Smooth muscle cell (in vitro differentiated cells): ENCODE measurements at regions not wholly inside any gene's neighbourhood (a gene's known extent, or its start where the extent isn't known, plus 50 kb on each side); places are given as distances from the start of the nearest gene placed in this dataset.

Experiments used
- DNase-seq: peaks from one replicate; lab custom pipeline; 2025; ENCODE audit not compliant: unreplicated experiment; lab: John Stamatoyannopoulos, UW
- H2AFZ ChIP-seq: fragments of 200-600 bp; sonication (generic); 2 replicates; pipeline ENCODE4 v1.6.0; 2016; ENCODE audit warnings: antibody characterized with exemption, low read depth, mild to moderate bottlenecking
- H3F3A ChIP-seq: fragments of 200-600 bp; sonication (generic); 2 replicates; pipeline ENCODE4 v1.6.0; 2017; ENCODE audit warnings: antibody characterized with exemption, low read depth
- H3K27ac ChIP-seq: fragments of 200-600 bp; sonication (generic); 2 replicates; pipeline ENCODE4 v1.5.1; 2016; ENCODE audit warnings: low read depth, mild to moderate bottlenecking
- H3K27me3 ChIP-seq: fragments of 200-600 bp; sonication (generic); 2 replicates; pipeline ENCODE4 v1.6.1; 2016; ENCODE audit warnings: low read depth, mild to moderate bottlenecking
- H3K36me3 ChIP-seq: fragments of 200-600 bp; sonication (generic); 2 replicates; pipeline ENCODE4 v1.5.1; 2016; ENCODE audit warnings: low read depth
- H3K4me1 ChIP-seq: fragments of 200-600 bp; sonication (generic); 2 replicates; pipeline ENCODE4 v1.5.1; 2016; ENCODE audit warnings: low read depth
- H3K4me2 ChIP-seq: fragments of 200-600 bp; sonication (generic); 2 replicates; pipeline ENCODE4 v1.6.0; 2016; ENCODE audit warnings: mild to moderate bottlenecking
- H3K4me3 ChIP-seq: fragments of 200-600 bp; sonication (generic); 2 replicates; pipeline ENCODE4 v1.5.1; 2016; ENCODE audit warnings: mild to moderate bottlenecking
- H3K79me2 ChIP-seq: fragments of 200-600 bp; sonication (generic); 2 replicates; pipeline ENCODE4 v1.6.0; 2016; ENCODE audit warnings: low read depth, mild to moderate bottlenecking
- H3K9ac ChIP-seq: fragments of 200-600 bp; sonication (generic); 2 replicates; pipeline ENCODE4 v1.6.0; 2016; ENCODE audit warnings: low read depth
- H3K9me3 ChIP-seq: fragments of 200-600 bp; sonication (generic); replicated peaks from 2 replicates; pipeline ENCODE4 v1.5.1; 2016; ENCODE audit warnings: low read depth
- H4K20me1 ChIP-seq: fragments of 200-600 bp; sonication (generic); 2 replicates; pipeline ENCODE4 v1.6.0; 2016; ENCODE audit warnings: low read depth
- CTCF ChIP-seq: fragments of 200-600 bp; sonication (generic); IDR thresholded peaks from 2 replicates; pipeline ENCODE4 v1.5.1; 2017; ENCODE audit warnings: borderline replicate concordance, mild to moderate bottlenecking, antibody characterized with exemption; ENCODE audit not compliant: insufficient read depth, poor library complexity, severe bottlenecking
- WGBS: methylation state at CpG from one replicate; pipeline ENCODE4 v1.1.7; 2016; ENCODE audit warnings: low lambda C conversion rate; 5-methylcytosine and 5-hydroxymethylcytosine counted together

- Histone ChIP-seq H3K27ac (no peak overlapping the region), H3K4me1 (peaks cover 19% of the 10 kb centered on the region), H3K4me3 (no peak overlapping the region), H3F3A (no peaks in the 10 kb centered on the region), H4K20me1 (no peaks in the 10 kb centered on the region), H3K27me3 (no peaks in the 10 kb centered on the region), H3K9me3 (no peaks in the 10 kb centered on the region), H3K79me2 (no peaks in the 10 kb centered on the region), H3K36me3 (no peaks in the 10 kb centered on the region), H3K9ac (no peak overlapping the region), H2AFZ (no peak overlapping the region), H3K4me2 (peak overlapping the region; percentile 2)
- no peak for DNase-seq
- WGBS: 7% methylated on average over 1 of the region's 1 CpG
- TF ChIP-seq CTCF: no peak
Observed at GRCh38 chr11:92826136-92826535, 143.3 kb upstream of the MTNR1B start.

DNA sequence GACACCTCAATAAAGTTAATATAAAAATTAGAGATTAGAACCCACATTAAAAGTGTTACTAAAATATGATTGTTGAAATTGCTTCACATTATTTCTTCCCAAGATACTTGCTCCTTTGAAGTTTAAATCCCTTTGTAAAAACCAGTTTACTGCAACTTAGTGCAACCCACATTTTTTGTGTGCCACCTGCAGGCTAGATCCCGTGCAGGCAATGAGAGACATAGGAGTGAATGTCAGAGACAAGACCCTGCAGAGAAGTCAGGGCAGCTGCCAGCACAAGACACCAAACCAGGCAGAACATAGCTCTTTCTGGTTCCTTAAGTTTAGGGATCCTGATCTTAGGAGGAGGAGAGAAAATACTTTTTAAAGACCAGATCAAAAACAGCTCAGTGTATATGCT, 142.8 kb upstream of the MTNR1B start:
- H3K36me3 ChIP-seq: no peaks in the 10 kb centered on the region

DNA sequence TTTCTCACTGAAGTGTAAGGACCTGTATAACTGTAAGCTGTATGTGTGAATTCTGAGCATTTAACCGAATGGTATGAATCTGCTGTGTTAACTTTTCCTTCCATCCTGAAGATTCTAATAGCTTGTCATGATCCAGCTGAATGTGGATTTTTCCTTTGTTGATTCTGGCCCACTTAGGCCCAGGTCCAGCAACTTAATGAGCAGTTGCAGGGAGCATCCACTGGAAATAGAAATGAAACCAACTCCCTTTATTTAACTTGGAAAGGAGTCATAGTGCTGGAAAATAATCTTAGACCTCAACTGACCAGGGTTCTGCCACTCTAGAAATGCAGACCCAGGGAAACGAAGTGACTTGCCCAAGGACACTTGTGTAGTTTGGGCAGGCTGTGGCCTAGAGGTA, 142.3 kb upstream of the MTNR1B start:
- Histone ChIP-seq H4K20me1 (no peaks in the 10 kb centered on the region), H3K36me3 (no peaks in the 10 kb centered on the region), H3K79me2 (no peaks in the 10 kb centered on the region), H3K4me2 (no peak overlapping the region), H2AFZ (no peak overlapping the region), H3F3A (no peaks in the 10 kb centered on the region), H3K27ac (no peak overlapping the region), H3K27me3 (no peaks in the 10 kb centered on the region), H3K9me3 (no peaks in the 10 kb centered on the region), H3K4me3 (no peak overlapping the region), H3K4me1 (peaks cover 19% of the 10 kb centered on the region), H3K9ac (no peak overlapping the region)
- no peak for DNase-seq
- TF ChIP-seq CTCF: no peak
- WGBS: 98% methylated on average over 2 of the region's 2 CpGs

More for the DNA sequence above, 142.8 kb upstream of the MTNR1B start:
- WGBS: 88% methylated on average over 1 of the region's 1 CpG
- H3K4me1 ChIP-seq: peaks cover 19% of the 10 kb centered on the region
- no peaks in the 10 kb centered on the region for H3F3A ChIP-seq
- H3K27ac ChIP-seq: no peak overlapping the region
- no peak overlapping the region for H3K9ac ChIP-seq
- no peak overlapping the region for H3K4me3 ChIP-seq
- peak overlapping the region; percentile 2 for H3K4me2 ChIP-seq
- H3K79me2 ChIP-seq: no peaks in the 10 kb centered on the region
- DNase-seq: no peak
- no peaks in the 10 kb centered on the region for H3K9me3 ChIP-seq
- H2AFZ ChIP-seq: no peak overlapping the region
- no peaks in the 10 kb centered on the region for H3K27me3 ChIP-seq
- TF ChIP-seq CTCF: no peak
- no peaks in the 10 kb centered on the region for H4K20me1 ChIP-seq

- no peak overlapping the region for H3K4me2 ChIP-seq
- H3K27ac ChIP-seq: no peak overlapping the region
- H3K9me3 ChIP-seq: no peaks in the 10 kb centered on the region
- H3K36me3 ChIP-seq: no peaks in the 10 kb centered on the region
- H3K79me2 ChIP-seq: no peaks in the 10 kb centered on the region
- H3F3A ChIP-seq: no peaks in the 10 kb centered on the region
- WGBS: 3% methylated on average over 2 of the region's 2 CpGs
- peak overlapping the region; percentile 48 for H2AFZ ChIP-seq
- no peak for TF ChIP-seq CTCF
- H3K4me3 ChIP-seq: no peak overlapping the region
- no peak for DNase-seq
- H3K9ac ChIP-seq: no peak overlapping the region
- peaks cover 19% of the 10 kb centered on the region for H3K4me1 ChIP-seq
- H3K27me3 ChIP-seq: no peaks in the 10 kb centered on the region
- H4K20me1 ChIP-seq: no peaks in the 10 kb centered on the region
Observed at GRCh38 chr11:92828556-92828955, 140.9 kb upstream of the MTNR1B start.
